ENCODE measurements at regions not wholly inside any gene's neighbourhood (a gene's known extent, or its start where the extent isn't known, plus 50 kb on each side); places are given as distances from the start of the nearest gene placed in this dataset.

- no peaks in the 10 kb centered on the region for H3K79me2 ChIP-seq (ENCODE audit: insufficient read depth)
- H3K4me2 ChIP-seq (ENCODE audit: unreplicated experiment): no peak overlapping the region
- H3F3A ChIP-seq (ENCODE audit: insufficient read depth): no peaks in the 10 kb centered on the region
- TF ChIP-seq EZH2phosphoT487 (IDR thresholded peaks at IDR 0.05; ENCODE audit: insufficient read depth, low read depth) (no peak), EZH2 (IDR thresholded peaks at IDR 0.05; ENCODE audit: insufficient read depth, poor library complexity, severe bottlenecking) (no peak)
- no peaks in the 10 kb centered on the region for H3K9me3 ChIP-seq (ENCODE audit: low read depth)
- in situ Hi-C loops (cut with MboI): no loop called here
- no peaks in the 10 kb centered on the region for H3K27me3 ChIP-seq (replicated peaks; ENCODE audit: insufficient read depth)
- H3K9me2 ChIP-seq (ENCODE audit: insufficient read depth): no peaks in the 10 kb centered on the region
- no peak overlapping the region for H2AFZ ChIP-seq
- no peaks in the 10 kb centered on the region for H3K36me3 ChIP-seq (ENCODE audit: low read depth)
- no peaks in the 10 kb centered on the region for H4K20me1 ChIP-seq (ENCODE audit: insufficient read depth)
- H3K4me1 ChIP-seq (ENCODE audit: insufficient read depth): no peaks in the 10 kb centered on the region
- WGBS, 2 experiments (ENCODE audit: low coverage in 1 of 2, low lambda C conversion rate in 2 of 2, missing lambda C conversion rate in 2 of 2): 33 to 37% methylated on average over 3 of the region's 3 CpGs
- no peak overlapping the region for H3K9ac ChIP-seq
- no peak overlapping the region for H3K4me3 ChIP-seq
- no peak for DNase-seq
- H3K27ac ChIP-seq: no peak overlapping the region
These were observed 734.5 kb upstream of the CCDC179 start for GRCh38 chr11:23594755-23595154.

GRCh38 chr11:23604966-23605365 is 744.7 kb upstream of the CCDC179 start:
- in situ Hi-C loops (cut with MboI): no loop called here
- Histone ChIP-seq H3K9me3 (ENCODE audit: low read depth) (no peaks in the 10 kb centered on the region), H3K4me2 (ENCODE audit: unreplicated experiment) (no peak overlapping the region), H3K4me3 (no peak overlapping the region), H3K4me1 (ENCODE audit: insufficient read depth) (no peaks in the 10 kb centered on the region), H3K27ac (no peak overlapping the region), H3K9me2 (ENCODE audit: insufficient read depth) (no peaks in the 10 kb centered on the region), H3K79me2 (ENCODE audit: insufficient read depth) (no peaks in the 10 kb centered on the region), H2AFZ (no peak overlapping the region), H3F3A (ENCODE audit: insufficient read depth) (no peaks in the 10 kb centered on the region), H3K9ac (no peak overlapping the region), H4K20me1 (ENCODE audit: insufficient read depth) (no peaks in the 10 kb centered on the region), H3K36me3 (ENCODE audit: low read depth) (no peaks in the 10 kb centered on the region), H3K27me3 (replicated peaks; ENCODE audit: insufficient read depth) (no peaks in the 10 kb centered on the region)
- TF ChIP-seq EZH2 (IDR thresholded peaks at IDR 0.05; ENCODE audit: insufficient read depth, poor library complexity, severe bottlenecking) (no peak), EZH2phosphoT487 (IDR thresholded peaks at IDR 0.05; ENCODE audit: insufficient read depth, low read depth) (no peak)
- WGBS, 2 experiments (ENCODE audit: low coverage in 1 of 2, low lambda C conversion rate in 2 of 2, missing lambda C conversion rate in 2 of 2): 62 to 67% methylated on average over 3 of the region's 3 CpGs
- DNase-seq: no peak

- no peak overlapping the region for H3K4me2 ChIP-seq (ENCODE audit: unreplicated experiment)
- no peaks in the 10 kb centered on the region for H3K9me2 ChIP-seq (ENCODE audit: insufficient read depth)
- H3K9me3 ChIP-seq (ENCODE audit: low read depth): no peaks in the 10 kb centered on the region
- H3K27ac ChIP-seq: no peak overlapping the region
- TF ChIP-seq EZH2 (IDR thresholded peaks at IDR 0.05; ENCODE audit: insufficient read depth, poor library complexity, severe bottlenecking): no peak
- TF ChIP-seq EZH2phosphoT487 (IDR thresholded peaks at IDR 0.05; ENCODE audit: insufficient read depth, low read depth): no peak
- no peaks in the 10 kb centered on the region for H4K20me1 ChIP-seq (ENCODE audit: insufficient read depth)
- no peaks in the 10 kb centered on the region for H3K36me3 ChIP-seq (ENCODE audit: low read depth)
- H3K79me2 ChIP-seq (ENCODE audit: insufficient read depth): no peaks in the 10 kb centered on the region
- H3K9ac ChIP-seq: no peak overlapping the region
- H3K4me3 ChIP-seq: no peak overlapping the region
- H3F3A ChIP-seq (ENCODE audit: insufficient read depth): no peaks in the 10 kb centered on the region
- no peaks in the 10 kb centered on the region for H3K27me3 ChIP-seq (replicated peaks; ENCODE audit: insufficient read depth)
- no peak for DNase-seq
- in situ Hi-C loops (cut with MboI): no loop called here
- 26 to 31% methylated on average over 1 of the region's 1 CpG for WGBS, 2 experiments (ENCODE audit: low coverage in 1 of 2, low lambda C conversion rate in 2 of 2, missing lambda C conversion rate in 2 of 2)
- H3K4me1 ChIP-seq (ENCODE audit: insufficient read depth): no peaks in the 10 kb centered on the region
- no peak overlapping the region for H2AFZ ChIP-seq
These were observed 745.9 kb upstream of the CCDC179 start for GRCh38 chr11:23606191-23606590.

GRCh38 chr11:23611726-23612125 is 751.5 kb upstream of the CCDC179 start:
- in situ Hi-C loops (cut with MboI): no loop called here
- Histone ChIP-seq H3K4me3 (no peak overlapping the region), H3K4me2 (ENCODE audit: unreplicated experiment) (no peak overlapping the region), H3K27ac (no peak overlapping the region), H3K9me2 (ENCODE audit: insufficient read depth) (no peaks in the 10 kb centered on the region), H3K27me3 (replicated peaks; ENCODE audit: insufficient read depth) (no peaks in the 10 kb centered on the region), H3K9me3 (ENCODE audit: low read depth) (no peaks in the 10 kb centered on the region), H3K4me1 (ENCODE audit: insufficient read depth) (no peaks in the 10 kb centered on the region), H2AFZ (no peak overlapping the region), H3F3A (ENCODE audit: insufficient read depth) (no peaks in the 10 kb centered on the region), H3K79me2 (ENCODE audit: insufficient read depth) (no peaks in the 10 kb centered on the region), H3K9ac (no peak overlapping the region), H3K36me3 (ENCODE audit: low read depth) (no peaks in the 10 kb centered on the region), H4K20me1 (ENCODE audit: insufficient read depth) (no peaks in the 10 kb centered on the region)
- TF ChIP-seq EZH2phosphoT487 (IDR thresholded peaks at IDR 0.05; ENCODE audit: insufficient read depth, low read depth) (no peak), EZH2 (IDR thresholded peaks at IDR 0.05; ENCODE audit: insufficient read depth, poor library complexity, severe bottlenecking) (no peak)
- no peak for DNase-seq
- 46 to 48% methylated on average over 3 of the region's 3 CpGs for WGBS, 2 experiments (ENCODE audit: low coverage in 1 of 2, low lambda C conversion rate in 2 of 2, missing lambda C conversion rate in 2 of 2)

GRCh38 chr11:23620617-23621016 is 760.3 kb upstream of the CCDC179 start:
- peak; percentile 0 for DNase-seq
- Histone ChIP-seq H3K9me3 (ENCODE audit: low read depth) (no peaks in the 10 kb centered on the region), H3K27ac (no peak overlapping the region), H3K4me1 (ENCODE audit: insufficient read depth) (no peaks in the 10 kb centered on the region), H3K9ac (no peak overlapping the region), H3K79me2 (ENCODE audit: insufficient read depth) (no peaks in the 10 kb centered on the region), H3K9me2 (ENCODE audit: insufficient read depth) (no peaks in the 10 kb centered on the region), H3K4me2 (ENCODE audit: unreplicated experiment) (no peak overlapping the region), H3K4me3 (no peak overlapping the region), H4K20me1 (ENCODE audit: insufficient read depth) (no peaks in the 10 kb centered on the region), H3F3A (ENCODE audit: insufficient read depth) (no peaks in the 10 kb centered on the region), H3K36me3 (ENCODE audit: low read depth) (no peaks in the 10 kb centered on the region), H2AFZ (no peak overlapping the region), H3K27me3 (replicated peaks; ENCODE audit: insufficient read depth) (no peaks in the 10 kb centered on the region)
- in situ Hi-C loops (cut with MboI): no loop called here
- TF ChIP-seq EZH2phosphoT487 (IDR thresholded peaks at IDR 0.05; ENCODE audit: insufficient read depth, low read depth): no peak
- no peak for TF ChIP-seq EZH2 (IDR thresholded peaks at IDR 0.05; ENCODE audit: insufficient read depth, poor library complexity, severe bottlenecking)

Measured in GM23248 (cell line).